GM19438 (cell line): ENCODE measurements at regions not wholly inside any gene's neighbourhood (a gene's known extent, or its start where the extent isn't known, plus 50 kb on each side); places are given as distances from the start of the nearest gene placed in this dataset.
A peak's percentile ranks its signal among the peaks of the same experiment; 100 is the strongest.
"Not testable (repeated sequence)": the region's sequence is repeated elsewhere in the genome, so short reads cannot be mapped to it uniquely, and the experiment has no call there.

Experiments used
- ATAC-seq: cut with Tn5 transposase; IDR thresholded peaks from one replicate; pipeline ENCODE4 v1.9.1; 2021; ENCODE audit warnings: low read depth; ENCODE audit not compliant: unreplicated experiment

- ATAC-seq = no peak
These were observed 702.8 kb downstream of the CETN3 start for GRCh38 chr5:89706731-89707130.

- no peak for ATAC-seq
These were observed 705.7 kb downstream of the CETN3 start for GRCh38 chr5:89703817-89704216.

DNA sequence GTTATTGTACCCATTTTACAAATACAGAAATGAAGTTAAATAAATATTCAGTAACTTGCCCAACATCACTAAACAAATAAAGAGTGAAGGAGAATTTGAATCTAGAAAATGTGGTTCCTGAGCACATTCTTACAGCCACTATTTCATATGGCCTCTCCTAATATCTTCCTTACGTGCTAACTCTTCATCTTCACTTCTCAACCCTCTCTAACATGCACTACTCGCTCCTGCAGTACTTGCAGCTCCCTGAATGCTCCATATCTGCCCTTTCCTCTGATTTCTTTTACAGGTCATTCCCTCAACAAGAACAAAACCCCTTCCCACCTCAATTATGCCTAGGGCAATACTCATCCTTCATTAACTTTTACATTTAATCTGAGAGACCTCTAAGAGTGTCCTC lies 711.5 kb downstream of the CETN3 start:
- ATAC-seq = no peak

GRCh38 chr5:89697581-89697980 lies 712.0 kb downstream of the CETN3 start:
- no peak for ATAC-seq

- no peak for ATAC-seq
These were observed 714.2 kb downstream of the CETN3 start for GRCh38 chr5:89695371-89695770.

DNA sequence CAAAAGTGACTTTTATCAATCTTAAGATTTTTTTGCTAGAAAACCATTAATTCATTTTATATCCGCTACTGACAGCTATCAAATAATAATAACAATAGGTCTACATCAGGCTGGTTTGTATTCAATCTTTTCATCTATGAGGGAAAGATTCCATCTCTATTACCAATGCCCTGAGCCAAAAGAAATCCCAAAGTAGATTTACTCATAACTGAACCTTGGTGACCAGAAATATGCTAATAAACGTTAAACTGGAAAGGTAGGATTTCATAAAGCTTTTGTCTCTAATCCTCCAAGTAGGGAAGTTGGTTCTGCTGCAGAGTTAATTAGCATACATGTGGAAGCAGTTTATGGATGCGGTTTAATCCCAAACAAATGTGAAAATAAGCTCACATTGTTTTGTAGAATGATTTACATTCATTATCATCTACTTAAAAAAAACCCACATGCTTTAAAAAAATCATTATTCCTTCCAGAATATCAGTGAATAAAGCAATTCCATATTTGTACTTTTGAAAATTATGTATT lies 715.5 kb downstream of the CETN3 start:
- no peak for ATAC-seq

DNA sequence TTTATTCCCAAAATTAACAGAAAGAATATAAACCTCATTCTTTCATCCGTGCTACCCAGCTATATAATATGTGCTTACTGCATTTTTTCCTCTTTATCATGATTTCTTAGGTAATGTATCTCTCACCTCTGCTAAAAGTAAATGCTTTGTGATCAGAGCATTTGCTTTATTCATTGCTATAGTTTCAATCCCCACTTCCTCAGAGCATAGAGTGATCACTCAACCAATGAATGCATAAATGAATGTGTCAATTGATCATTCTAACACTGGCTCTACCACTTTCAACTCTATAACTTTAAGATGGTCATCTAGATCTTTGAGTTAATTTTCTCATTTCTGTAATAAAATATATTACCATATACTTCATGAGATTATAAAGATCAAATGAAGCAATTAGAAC lies 719.2 kb downstream of the CETN3 start:
- ATAC-seq = no peak

GRCh38 chr5:89686081-89686765 lies 723.3 kb downstream of the CETN3 start:
- ATAC-seq = no peak

- no peak for ATAC-seq
These were observed 732.9 kb downstream of the CETN3 start for GRCh38 chr5:89676634-89677033.

- ATAC-seq = no peak
These were observed 736.5 kb downstream of the CETN3 start for GRCh38 chr5:89673019-89673418.

DNA sequence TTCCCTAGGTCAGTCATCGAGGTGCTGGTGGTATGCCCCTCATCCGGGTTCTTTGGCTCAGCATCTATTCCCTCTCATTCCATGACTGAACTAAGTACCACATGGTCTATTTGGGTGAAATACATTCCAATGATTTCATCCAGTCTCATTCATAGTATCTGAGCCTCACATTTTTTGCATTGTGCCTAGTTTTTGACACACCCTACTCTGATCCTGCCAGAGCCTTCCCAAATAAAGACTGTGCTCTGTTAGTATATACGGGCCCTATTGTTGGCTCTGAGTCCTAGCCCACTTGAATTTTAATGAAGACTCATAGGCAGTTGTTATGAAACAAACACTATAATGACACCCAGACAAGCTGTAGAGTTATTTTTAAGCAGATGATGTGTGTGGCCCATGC lies 740.7 kb downstream of the CETN3 start:
- ATAC-seq = no peak

- ATAC-seq = no peak
These were observed 747.1 kb downstream of the CETN3 start for GRCh38 chr5:89662499-89662898.

- no peak for ATAC-seq
These were observed 755.9 kb upstream of the MEF2C start for GRCh38 chr5:89638871-89639270.

DNA sequence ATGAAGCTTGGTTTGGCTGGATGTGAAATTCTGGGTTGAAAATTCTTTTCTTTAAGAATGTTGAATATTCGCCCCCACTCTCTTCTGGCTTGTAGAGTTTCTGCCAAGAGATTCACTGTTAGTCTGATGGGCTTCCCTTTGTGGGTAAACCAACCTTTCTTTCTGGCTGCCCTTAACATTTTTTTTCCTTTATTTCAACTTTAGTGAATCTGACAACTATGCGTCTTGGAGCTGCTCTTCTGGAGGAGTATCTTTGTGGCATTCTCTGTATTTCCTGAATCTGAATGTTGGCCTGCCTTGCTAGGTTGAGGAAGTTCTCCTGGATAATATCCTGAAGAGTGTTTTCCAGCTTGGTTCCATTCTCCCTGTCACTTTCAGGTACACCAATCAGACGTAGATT lies 751.2 kb upstream of the MEF2C start:
- not testable (repeated sequence) for ATAC-seq

GRCh38 chr5:89630064-89630463 lies 747.1 kb upstream of the MEF2C start:
- not testable (repeated sequence) for ATAC-seq

DNA sequence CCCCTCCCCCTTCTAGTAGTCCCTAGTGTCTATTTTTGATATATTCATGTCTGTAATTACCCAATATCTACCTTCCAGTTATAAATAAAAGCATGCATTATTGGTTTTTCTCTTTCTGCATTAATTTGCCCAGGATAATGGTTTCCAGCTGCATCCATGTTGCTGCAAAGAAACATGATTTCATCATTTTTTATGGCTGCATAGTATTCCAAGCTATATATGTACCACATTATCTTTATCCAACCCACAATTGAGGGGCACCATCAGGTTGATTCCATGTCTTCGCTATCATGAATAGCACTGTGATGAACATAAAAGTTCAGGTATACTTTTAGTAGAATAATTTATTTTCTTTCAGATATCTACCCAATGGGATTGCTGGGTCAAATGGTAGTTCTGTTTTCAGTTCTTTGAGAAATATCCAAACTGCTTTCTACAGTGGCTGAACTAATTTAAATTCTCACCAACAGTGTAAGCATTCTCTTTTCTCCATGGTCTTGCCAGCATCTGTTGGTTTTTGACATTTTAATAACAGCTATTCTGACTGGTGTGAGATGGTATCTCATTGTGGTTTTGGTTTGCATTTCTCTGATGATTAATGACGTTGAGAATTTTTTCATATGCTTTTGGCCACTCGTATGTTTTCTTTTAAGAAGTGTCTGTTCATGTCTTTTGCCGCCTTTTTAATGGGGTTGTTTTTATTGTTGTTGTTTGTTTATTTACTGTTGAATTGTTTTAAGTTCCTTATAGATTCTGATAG lies 746.1 kb upstream of the MEF2C start:
- no peak for ATAC-seq

- no peak for ATAC-seq
These were observed 733.0 kb upstream of the MEF2C start for GRCh38 chr5:89615839-89616518.

DNA sequence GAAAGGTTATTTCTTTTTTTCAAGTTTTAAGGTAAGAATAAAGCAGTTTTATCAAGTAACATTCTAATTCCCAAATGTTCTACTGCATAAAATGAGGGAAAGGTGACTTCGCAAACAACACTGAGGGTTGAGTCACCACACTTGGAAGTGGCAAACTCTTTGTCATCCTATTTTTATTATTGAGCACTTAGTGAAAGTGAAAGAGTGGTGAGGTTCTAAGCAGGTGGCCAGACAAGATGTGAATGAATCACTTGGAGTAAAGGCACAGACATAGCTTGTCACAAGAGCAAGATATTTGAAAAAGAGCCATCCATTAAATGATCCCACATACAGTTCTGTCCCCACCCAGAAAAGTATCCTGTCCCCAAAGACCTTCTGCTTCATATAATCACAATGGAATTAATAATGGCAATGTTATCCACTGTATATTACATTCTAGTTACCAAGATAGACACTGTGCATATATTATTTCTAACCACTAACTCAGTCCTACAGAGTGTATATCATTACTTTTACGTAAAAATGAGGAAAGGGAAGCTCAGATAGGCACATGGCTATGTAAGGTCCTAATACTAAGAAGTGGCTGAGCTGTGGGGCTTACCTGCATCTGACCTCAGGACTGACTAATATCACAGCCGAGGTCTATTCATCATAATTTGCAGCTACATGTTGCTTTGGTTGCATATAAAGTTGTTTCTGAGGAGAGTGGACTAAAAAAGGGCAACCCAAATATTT lies 730.4 kb upstream of the MEF2C start:
- peak; percentile 97 for ATAC-seq

DNA sequence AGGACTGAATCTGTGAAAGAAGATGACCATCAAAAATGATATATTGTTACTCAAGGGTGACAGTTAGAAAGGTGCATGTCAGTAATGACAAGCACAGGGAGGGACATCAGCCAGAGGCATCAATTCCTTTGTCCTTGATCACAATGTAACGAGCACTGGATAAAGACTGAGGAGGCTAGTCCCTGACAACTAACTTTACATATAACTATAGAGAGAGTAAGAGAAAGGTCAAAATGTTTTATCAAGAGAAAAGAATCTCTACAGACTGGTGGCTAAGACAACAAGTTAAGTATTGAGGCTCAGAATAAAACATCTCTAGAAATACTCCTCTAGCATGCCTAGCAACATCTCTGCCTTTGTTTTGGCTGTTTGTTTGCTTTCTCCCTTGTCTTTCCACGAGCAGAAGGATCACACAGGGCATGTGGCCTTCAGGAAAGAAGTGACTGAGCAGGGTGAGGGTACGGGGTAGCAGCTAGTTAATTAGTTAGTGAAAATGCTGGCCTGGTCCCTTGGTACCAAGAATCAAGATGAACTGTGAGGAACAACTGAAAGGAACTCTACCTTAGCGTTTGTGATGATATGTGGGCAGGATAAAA lies 724.1 kb upstream of the MEF2C start:
- ATAC-seq = no peak

- ATAC-seq = no peak
These were observed 721.4 kb upstream of the MEF2C start for GRCh38 chr5:89604342-89604741.
